PC-9 (cell line): ENCODE measurements at regions not wholly inside any gene's neighbourhood (a gene's known extent, or its start where the extent isn't known, plus 50 kb on each side); places are given as distances from the start of the nearest gene placed in this dataset.

Experiments
- BruUV-seq: library from RNA; stranded (reverse); fragments of 400-500 nt; replicated peaks from 2 replicates; lab custom pipeline; 2021; lab: Mats Ljungman, UMichigan
- CTCF ChIA-PET: fragments of 300-600 bp; sonication (Branson Sonifier 250); formaldehyde crosslinking; loops from one replicate; lab custom pipeline; 2022; ENCODE audit warnings: antibody characterized with exemption; lab: Charles Lee
- POLR2A ChIA-PET: fragments of 300-600 bp; sonication (Branson Sonifier 250); formaldehyde crosslinking; loops from one replicate; lab custom pipeline; 2022; ENCODE audit warnings: antibody characterized with exemption; ENCODE audit not compliant: unreplicated experiment; lab: Charles Lee
- DNase-seq, 2 experiments: peaks; one replicate each; pipeline versions ENCODE4 v3.0.0 to v3.0.0-alpha.2; 2015 to 2022; ENCODE audit warnings: mixed read lengths in 1 of 2
- H2AFZ ChIP-seq: fragments of 200-600 bp; sonication (generic); 2 replicates; pipeline ENCODE4 v1.8.1; 2017; ENCODE audit warnings: antibody characterized with exemption
- H3F3A ChIP-seq: fragments of 200-600 bp; sonication (generic); 2 replicates; pipeline ENCODE4 v1.8.1; 2017; ENCODE audit warnings: antibody characterized with exemption, mild to moderate bottlenecking, low read depth; ENCODE audit not compliant: insufficient read depth
- H3K27ac ChIP-seq: fragments of 200-600 bp; sonication (generic); 2 replicates; pipeline ENCODE4 v1.6.1; 2016; ENCODE audit warnings: mixed run types
- H3K27me3 ChIP-seq: fragments of 200-600 bp; sonication (generic); 2 replicates; pipeline ENCODE4 v1.6.1; 2016; ENCODE audit warnings: low read depth, mixed run types; ENCODE audit not compliant: insufficient read depth
- H3K36me3 ChIP-seq: fragments of 200-600 bp; sonication (generic); 2 replicates; pipeline ENCODE4 v1.6.1; 2016; ENCODE audit warnings: low read depth, mixed run types
- H3K4me1 ChIP-seq: fragments of 200-600 bp; sonication (generic); replicated peaks from 2 replicates; pipeline ENCODE4 v1.6.1; 2016; ENCODE audit warnings: mixed run types; ENCODE audit not compliant: insufficient read depth
- H3K4me2 ChIP-seq: fragments of 200-600 bp; sonication (generic); 2 replicates; pipeline ENCODE4 v1.6.1; 2017; ENCODE audit warnings: mixed run types
- H3K4me3 ChIP-seq: fragments of 200-600 bp; sonication (generic); 2 replicates; pipeline ENCODE4 v1.6.1; 2016; ENCODE audit warnings: mixed run types
- H3K79me2 ChIP-seq: fragments of 200-600 bp; sonication (generic); 2 replicates; pipeline ENCODE4 v1.6.1; 2017; ENCODE audit warnings: low read depth, mixed run types
- H3K9me2 ChIP-seq: fragments of 200-600 bp; sonication (generic); 2 replicates; pipeline ENCODE4 v1.8.1; 2017; ENCODE audit warnings: mild to moderate bottlenecking; ENCODE audit not compliant: insufficient read depth
- H3K9me3 ChIP-seq: fragments of 200-600 bp; sonication (generic); 2 replicates; pipeline ENCODE4 v1.8.1; 2016; ENCODE audit warnings: low read depth; ENCODE audit not compliant: insufficient read depth
- H4K20me1 ChIP-seq: fragments of 200-600 bp; sonication (generic); 2 replicates; pipeline ENCODE4 v1.8.1; 2017; ENCODE audit not compliant: insufficient read depth
- CTCF ChIP-seq: fragments of 200-600 bp; sonication (generic); conservative IDR thresholded peaks from 2 replicates; pipeline ENCODE4 v1.6.1; 2017; ENCODE audit warnings: mixed run types, antibody characterized with exemption, mild to moderate bottlenecking, moderate library complexity
- EZH2 ChIP-seq: fragments of 200-600 bp; sonication (generic); IDR thresholded peaks from 2 replicates; pipeline ENCODE4 v1.8.0; 2017; ENCODE audit warnings: antibody characterized with exemption, low read depth
- intact Hi-C: fragments of 100-400 bp; cut with micrococcal nuclease; formaldehyde crosslinking; loops from one replicate; pipeline ENCODE4 v1.10.0; 2022; ENCODE audit not compliant: unreplicated experiment

GRCh38 chr7:86313842-86314241 is 329.9 kb upstream of the GRM3 start:
- no peak overlapping the region for H3K4me3 ChIP-seq
- DNase-seq: no peak
- TF ChIP-seq CTCF (no peak), EZH2 (no peak)
- POLR2A ChIA-PET: no interaction called here
- H3K9me3 ChIP-seq: no peaks in the 10 kb centered on the region
- no peaks in the 10 kb centered on the region for H3K9me2 ChIP-seq
- CTCF ChIA-PET: no interaction called here
- H3K4me2 ChIP-seq: no peak overlapping the region
- H3K27ac ChIP-seq: no peak overlapping the region
- H3F3A ChIP-seq: no peaks in the 10 kb centered on the region
- H3K4me1 ChIP-seq: no peaks in the 10 kb centered on the region
- no peaks in the 10 kb centered on the region for H3K36me3 ChIP-seq
- no peaks in the 10 kb centered on the region for H4K20me1 ChIP-seq
- no peaks in the 10 kb centered on the region for H3K27me3 ChIP-seq
- H2AFZ ChIP-seq: no peak overlapping the region
- intact Hi-C loops: no loop called here
- BruUV-seq: no TSS peak
- no peaks in the 10 kb centered on the region for H3K79me2 ChIP-seq

GRCh38 chr7:86301301-86301700 is 342.4 kb upstream of the GRM3 start:
- Histone ChIP-seq H3K27me3 (no peaks in the 10 kb centered on the region), H3K4me1 (no peaks in the 10 kb centered on the region), H3K36me3 (no peaks in the 10 kb centered on the region), H3K4me3 (no peak overlapping the region), H3K9me2 (no peaks in the 10 kb centered on the region), H4K20me1 (no peaks in the 10 kb centered on the region), H3K4me2 (no peak overlapping the region), H3K79me2 (no peaks in the 10 kb centered on the region), H2AFZ (no peak overlapping the region), H3K27ac (no peak overlapping the region), H3F3A (no peaks in the 10 kb centered on the region), H3K9me3 (no peaks in the 10 kb centered on the region)
- ChIA-PET CTCF (no interaction called here), POLR2A (no interaction called here)
- DNase-seq: no peak
- intact Hi-C loops: no loop called here
- TF ChIP-seq CTCF (no peak), EZH2 (no peak)
- no TSS peak for BruUV-seq

GRCh38 chr7:86295526-86295925 is 348.2 kb upstream of the GRM3 start:
- POLR2A ChIA-PET: no interaction called here
- Histone ChIP-seq H3K79me2 (no peaks in the 10 kb centered on the region), H2AFZ (no peak overlapping the region), H4K20me1 (no peaks in the 10 kb centered on the region), H3K9me3 (no peaks in the 10 kb centered on the region), H3K27me3 (no peaks in the 10 kb centered on the region), H3F3A (no peaks in the 10 kb centered on the region), H3K4me3 (no peak overlapping the region), H3K27ac (no peak overlapping the region), H3K9me2 (no peaks in the 10 kb centered on the region), H3K4me1 (no peaks in the 10 kb centered on the region), H3K4me2 (no peak overlapping the region), H3K36me3 (no peaks in the 10 kb centered on the region)
- CTCF ChIA-PET: no interaction called here
- TF ChIP-seq EZH2: no peak
- TF ChIP-seq CTCF: no peak
- DNase-seq: no peak
- no TSS peak for BruUV-seq
- intact Hi-C loops: no loop called here
